ENCODE measurements at regions not wholly inside any gene's neighbourhood (a gene's known extent, or its start where the extent isn't known, plus 50 kb on each side); places are given as distances from the start of the nearest gene placed in this dataset.

DNA sequence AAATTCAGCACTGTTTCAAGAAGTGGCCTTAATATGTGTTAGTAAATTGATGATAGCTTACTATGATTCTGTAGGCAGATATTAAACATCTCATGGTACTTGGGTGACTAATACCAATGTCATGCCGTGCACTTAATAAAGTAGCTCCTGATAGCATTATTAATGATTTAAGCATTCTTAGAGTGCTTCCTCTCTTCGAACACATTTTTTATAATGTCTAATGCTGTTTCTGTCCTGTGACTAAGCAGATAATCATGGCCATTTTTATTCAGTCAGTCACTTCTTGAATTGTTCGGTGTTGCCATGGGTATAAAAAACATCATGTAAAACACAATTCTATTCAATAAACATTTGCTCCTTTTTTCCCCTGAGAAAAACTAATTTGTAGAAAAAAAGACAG, 804.6 kb upstream of the ADGRL4 start:
- TF ChIP-seq, protein P1, sequence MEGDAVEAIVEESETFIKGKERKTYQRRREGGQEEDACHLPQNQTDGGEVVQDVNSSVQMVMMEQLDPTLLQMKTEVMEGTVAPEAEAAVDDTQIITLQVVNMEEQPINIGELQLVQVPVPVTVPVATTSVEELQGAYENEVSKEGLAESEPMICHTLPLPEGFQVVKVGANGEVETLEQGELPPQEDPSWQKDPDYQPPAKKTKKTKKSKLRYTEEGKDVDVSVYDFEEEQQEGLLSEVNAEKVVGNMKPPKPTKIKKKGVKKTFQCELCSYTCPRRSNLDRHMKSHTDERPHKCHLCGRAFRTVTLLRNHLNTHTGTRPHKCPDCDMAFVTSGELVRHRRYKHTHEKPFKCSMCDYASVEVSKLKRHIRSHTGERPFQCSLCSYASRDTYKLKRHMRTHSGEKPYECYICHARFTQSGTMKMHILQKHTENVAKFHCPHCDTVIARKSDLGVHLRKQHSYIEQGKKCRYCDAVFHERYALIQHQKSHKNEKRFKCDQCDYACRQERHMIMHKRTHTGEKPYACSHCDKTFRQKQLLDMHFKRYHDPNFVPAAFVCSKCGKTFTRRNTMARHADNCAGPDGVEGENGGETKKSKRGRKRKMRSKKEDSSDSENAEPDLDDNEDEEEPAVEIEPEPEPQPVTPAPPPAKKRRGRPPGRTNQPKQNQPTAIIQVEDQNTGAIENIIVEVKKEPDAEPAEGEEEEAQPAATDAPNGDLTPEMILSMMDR (IDR thresholded peaks at IDR 0.05) = no peak
- DNase-seq = peak; percentile 96
- H3K4me1 Mint-ChIP-seq (ENCODE audit: low read depth) = peaks cover 58% of the 10 kb centered on the region
- peak overlapping the region; percentile 97 for H3K27ac Mint-ChIP-seq
- peaks cover 7% of the 10 kb centered on the region; the same call in 1 of the 2 replicates for H3K36me3 Mint-ChIP-seq (ENCODE audit: low read depth)
- no peaks in the 10 kb centered on the region; the same call in 1 of the 2 replicates for H3K9me3 Mint-ChIP-seq
- no peaks in the 10 kb centered on the region; the same call in 1 of the 2 replicates for H3K27me3 Mint-ChIP-seq (ENCODE audit: insufficient read depth)
- H3K4me3 Mint-ChIP-seq = peak overlapping the region; percentile 64

DNA sequence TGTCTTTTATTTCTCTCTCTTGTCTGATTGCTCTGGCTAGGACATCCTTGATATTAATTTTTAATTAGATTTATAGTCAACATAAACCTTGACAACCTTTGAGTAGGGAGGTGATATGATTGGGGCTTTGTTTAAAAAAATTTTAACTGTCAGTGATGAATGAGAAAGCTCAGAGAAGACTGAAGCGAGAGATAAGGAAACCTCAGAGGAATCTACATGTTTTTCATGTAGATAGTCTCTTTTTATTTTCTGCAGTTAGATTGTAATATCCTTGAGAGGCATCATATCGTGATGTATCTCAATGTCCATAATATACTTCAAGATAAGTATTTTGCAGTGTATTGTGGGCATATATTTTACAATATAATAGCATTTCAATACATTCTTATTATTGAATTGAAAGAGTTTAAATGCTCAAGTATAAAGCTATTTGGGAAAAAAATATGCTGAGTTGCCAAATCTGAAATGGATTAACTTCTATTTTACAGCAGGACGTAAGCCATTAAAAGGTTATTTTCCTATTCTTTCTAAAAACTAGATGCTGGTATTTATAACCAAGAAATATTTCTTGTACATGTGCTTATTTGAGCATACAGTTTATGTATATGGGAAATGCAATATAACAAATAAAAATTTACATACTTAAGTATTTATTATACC, 802.4 kb upstream of the ADGRL4 start:
- TF ChIP-seq, protein P1 (IDR thresholded peaks at IDR 0.05) = no peak

DNA sequence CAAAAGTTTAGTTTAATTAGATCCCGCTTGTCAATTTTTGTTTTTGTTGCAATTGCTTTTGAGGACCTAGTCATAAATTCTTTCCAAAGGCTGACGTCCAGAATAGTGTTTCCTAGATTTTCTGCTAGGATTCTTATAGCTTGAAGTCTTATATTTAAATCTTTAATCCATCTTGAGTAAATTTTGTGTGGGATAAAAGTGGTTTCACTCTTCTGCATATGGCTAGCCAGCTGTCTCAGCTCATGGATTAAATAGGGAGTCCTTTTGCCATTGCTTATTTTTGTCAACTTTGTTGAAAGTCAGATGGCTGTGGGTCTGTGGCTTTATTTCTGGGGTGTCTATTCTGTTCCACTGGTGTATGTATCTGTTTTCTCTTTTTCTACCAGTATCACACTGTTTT, 801.3 kb upstream of the ADGRL4 start:
- peaks cover 8% of the 10 kb centered on the region; the same call in 1 of the 2 replicates for H3K36me3 Mint-ChIP-seq (ENCODE audit: low read depth)
- TF ChIP-seq, protein P1 (IDR thresholded peaks at IDR 0.05) = no peak
- no peak for DNase-seq
- H3K4me3 Mint-ChIP-seq = no peak overlapping the region
- H3K27ac Mint-ChIP-seq = no peak overlapping the region
- H3K27me3 Mint-ChIP-seq (ENCODE audit: insufficient read depth) = no peaks in the 10 kb centered on the region; the same call in 1 of the 2 replicates
- H3K4me1 Mint-ChIP-seq (ENCODE audit: low read depth) = peaks cover 31% of the 10 kb centered on the region
- no peaks in the 10 kb centered on the region; the same call in 1 of the 2 replicates for H3K9me3 Mint-ChIP-seq

More for the DNA sequence above, 802.4 kb upstream of the ADGRL4 start:
- no peaks in the 10 kb centered on the region; the same call in 1 of the 2 replicates for H3K27me3 Mint-ChIP-seq (ENCODE audit: insufficient read depth)
- H3K9me3 Mint-ChIP-seq = no peaks in the 10 kb centered on the region; the same call in 1 of the 2 replicates
- H3K27ac Mint-ChIP-seq = no peak overlapping the region
- peaks cover 8% of the 10 kb centered on the region; the same call in 1 of the 2 replicates for H3K36me3 Mint-ChIP-seq (ENCODE audit: low read depth)
- H3K4me3 Mint-ChIP-seq = no peak overlapping the region
- DNase-seq = no peak
- peaks cover 42% of the 10 kb centered on the region for H3K4me1 Mint-ChIP-seq (ENCODE audit: low read depth)

DNA sequence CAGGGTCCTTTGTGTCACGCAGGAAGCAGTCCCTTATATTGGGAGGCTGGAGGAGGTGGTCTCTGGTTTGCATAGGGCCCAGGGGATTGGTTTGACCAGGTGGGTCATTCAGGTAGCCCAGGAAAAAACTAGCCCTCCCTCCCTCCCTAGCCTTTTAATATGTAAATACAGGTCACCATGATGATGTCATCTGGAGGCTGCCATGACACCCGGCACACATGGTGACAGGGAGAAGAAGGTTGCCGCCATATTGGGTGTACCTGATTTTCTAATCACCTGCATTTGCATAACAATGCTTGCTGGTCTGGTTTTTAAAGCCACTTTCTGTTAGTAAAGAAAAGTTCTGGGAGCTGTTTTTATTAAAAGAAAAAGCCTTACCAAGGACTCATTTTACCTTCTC, 791.0 kb upstream of the ADGRL4 start:
- peaks cover 11% of the 10 kb centered on the region for H3K36me3 Mint-ChIP-seq (ENCODE audit: low read depth)
- no peak overlapping the region for H3K4me3 Mint-ChIP-seq
- H3K27me3 Mint-ChIP-seq (ENCODE audit: insufficient read depth) = no peaks in the 10 kb centered on the region
- TF ChIP-seq, protein P1 (IDR thresholded peaks at IDR 0.05) = no peak
- DNase-seq = no peak
- peaks cover 7% of the 10 kb centered on the region for H3K9me3 Mint-ChIP-seq
- H3K4me1 Mint-ChIP-seq (ENCODE audit: low read depth) = peaks cover 4% of the 10 kb centered on the region; the same call in 1 of the 2 replicates
- H3K27ac Mint-ChIP-seq = no peak overlapping the region

DNA sequence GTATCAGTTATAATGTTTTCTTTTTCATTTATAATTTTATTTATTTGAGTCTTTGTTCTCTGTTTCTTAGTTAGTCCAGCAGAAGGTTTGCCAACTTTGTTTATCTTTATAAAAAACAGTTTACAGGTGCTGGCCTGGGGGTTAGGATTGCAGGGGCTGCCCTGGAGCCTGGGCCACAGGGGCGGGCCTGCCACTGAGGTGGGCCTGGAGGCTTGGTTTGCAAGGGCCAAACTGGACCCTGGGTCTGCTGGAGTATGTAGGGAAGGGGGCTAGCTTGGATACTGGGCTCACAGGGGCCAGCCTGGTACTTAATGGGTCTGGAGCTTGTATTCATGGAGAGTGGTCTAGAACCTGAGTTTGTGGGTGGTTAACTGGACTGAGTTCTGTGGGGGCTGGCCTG, 789.9 kb upstream of the ADGRL4 start:
- no peak overlapping the region for H3K4me3 Mint-ChIP-seq
- peaks cover 7% of the 10 kb centered on the region for H3K9me3 Mint-ChIP-seq
- no peak overlapping the region for H3K27ac Mint-ChIP-seq
- H3K36me3 Mint-ChIP-seq (ENCODE audit: low read depth) = peaks cover 11% of the 10 kb centered on the region
- no peak for DNase-seq
- peaks cover 11% of the 10 kb centered on the region for H3K4me1 Mint-ChIP-seq (ENCODE audit: low read depth)
- TF ChIP-seq, protein P1 (IDR thresholded peaks at IDR 0.05) = no peak
- H3K27me3 Mint-ChIP-seq (ENCODE audit: insufficient read depth) = no peaks in the 10 kb centered on the region

Data from HFFc6 (cell line).